Activated B cell treated with CpG ODN at 0.5 μM for 24 hours (primary cell): ENCODE measurements at regions not wholly inside any gene's neighbourhood (a gene's known extent, or its start where the extent isn't known, plus 50 kb on each side); places are given as distances from the start of the nearest gene placed in this dataset.

Source experiments
- ATAC-seq: fragments of 200-7000 bp; cut with Tn5 transposase; one replicate; pipeline ENCODE4 v1.10.0; 2021; ENCODE audit warnings: low read depth, mild to moderate bottlenecking, moderate library complexity
- CTCF ChIA-PET: fragments of 350-600 bp; sonication (Branson Sonifier 250); formaldehyde crosslinking; loops from one replicate; lab custom pipeline; 2021; ENCODE audit warnings: antibody characterized with exemption; lab: Charles Lee
- POLR2A ChIA-PET: fragments of 350-600 bp; sonication (Branson Sonifier 250); formaldehyde crosslinking; loops from one replicate; lab custom pipeline; 2021; ENCODE audit warnings: antibody characterized with exemption; lab: Charles Lee
- DNase-seq: peaks from one replicate; pipeline ENCODE4 v3.0.0; 2022
- H3K27ac Mint-ChIP-seq: one replicate; pipeline ENCODE4 v1.8.0; 2020; ENCODE audit warnings: mixed read lengths
- H3K27me3 Mint-ChIP-seq: one replicate; pipeline ENCODE4 v1.8.0; 2021; ENCODE audit warnings: mixed read lengths
- H3K36me3 Mint-ChIP-seq: one replicate; pipeline ENCODE4 v1.8.0; 2021; ENCODE audit warnings: low read depth, mixed read lengths
- H3K4me1 Mint-ChIP-seq: one replicate; pipeline ENCODE4 v1.8.0; 2021; ENCODE audit warnings: mixed read lengths
- H3K4me3 Mint-ChIP-seq: one replicate; pipeline ENCODE4 v1.8.0; 2020; ENCODE audit warnings: mild to moderate bottlenecking, mixed read lengths
- H3K9me3 Mint-ChIP-seq: one replicate; pipeline ENCODE4 v1.8.0; 2020; ENCODE audit warnings: mixed read lengths
- intact Hi-C: fragments of 100-400 bp; cut with micrococcal nuclease; formaldehyde crosslinking; loops from one replicate; pipeline ENCODE4 v1.15.1; 2024
- TF ChIP-seq, protein P1 (sequence below): fragments of 200-600 bp; IDR thresholded peaks from one replicate; pipeline ENCODE4 v1.8.0; 2022; ENCODE audit warnings: antibody characterized with exemption, mild to moderate bottlenecking

DNA sequence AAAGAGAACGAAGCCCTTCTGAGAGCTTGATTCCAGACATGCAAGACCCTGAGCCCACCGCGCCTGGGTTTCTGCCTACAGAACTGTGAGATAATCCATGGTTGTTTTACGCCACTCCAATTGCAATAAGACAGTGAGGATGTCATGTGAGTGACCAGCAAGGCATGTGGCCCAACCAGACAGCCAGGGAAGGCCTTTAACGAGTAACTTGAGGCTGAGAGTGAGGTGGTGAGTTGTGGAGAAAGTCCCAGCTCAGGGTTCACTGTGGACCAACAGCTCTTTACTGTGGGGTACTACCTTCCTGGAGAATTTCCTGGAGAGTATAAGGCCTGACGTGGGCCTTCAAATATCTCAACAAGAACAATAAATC is 153.9 kb downstream of the ETS2 start:
- ChIA-PET CTCF (no interaction called here), POLR2A (no interaction called here)
- intact Hi-C loops: no loop called here
- H3K4me3 Mint-ChIP-seq: no peak overlapping the region
- no peak overlapping the region for H3K27ac Mint-ChIP-seq
- DNase-seq: no peak
- TF ChIP-seq, protein P1, sequence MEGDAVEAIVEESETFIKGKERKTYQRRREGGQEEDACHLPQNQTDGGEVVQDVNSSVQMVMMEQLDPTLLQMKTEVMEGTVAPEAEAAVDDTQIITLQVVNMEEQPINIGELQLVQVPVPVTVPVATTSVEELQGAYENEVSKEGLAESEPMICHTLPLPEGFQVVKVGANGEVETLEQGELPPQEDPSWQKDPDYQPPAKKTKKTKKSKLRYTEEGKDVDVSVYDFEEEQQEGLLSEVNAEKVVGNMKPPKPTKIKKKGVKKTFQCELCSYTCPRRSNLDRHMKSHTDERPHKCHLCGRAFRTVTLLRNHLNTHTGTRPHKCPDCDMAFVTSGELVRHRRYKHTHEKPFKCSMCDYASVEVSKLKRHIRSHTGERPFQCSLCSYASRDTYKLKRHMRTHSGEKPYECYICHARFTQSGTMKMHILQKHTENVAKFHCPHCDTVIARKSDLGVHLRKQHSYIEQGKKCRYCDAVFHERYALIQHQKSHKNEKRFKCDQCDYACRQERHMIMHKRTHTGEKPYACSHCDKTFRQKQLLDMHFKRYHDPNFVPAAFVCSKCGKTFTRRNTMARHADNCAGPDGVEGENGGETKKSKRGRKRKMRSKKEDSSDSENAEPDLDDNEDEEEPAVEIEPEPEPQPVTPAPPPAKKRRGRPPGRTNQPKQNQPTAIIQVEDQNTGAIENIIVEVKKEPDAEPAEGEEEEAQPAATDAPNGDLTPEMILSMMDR: no peak
- H3K27me3 Mint-ChIP-seq: peaks cover 11% of the 10 kb centered on the region
- ATAC-seq: no peak
- H3K9me3 Mint-ChIP-seq: peaks cover 2% of the 10 kb centered on the region
- no peaks in the 10 kb centered on the region for H3K36me3 Mint-ChIP-seq
- H3K4me1 Mint-ChIP-seq: no peaks in the 10 kb centered on the region

DNA sequence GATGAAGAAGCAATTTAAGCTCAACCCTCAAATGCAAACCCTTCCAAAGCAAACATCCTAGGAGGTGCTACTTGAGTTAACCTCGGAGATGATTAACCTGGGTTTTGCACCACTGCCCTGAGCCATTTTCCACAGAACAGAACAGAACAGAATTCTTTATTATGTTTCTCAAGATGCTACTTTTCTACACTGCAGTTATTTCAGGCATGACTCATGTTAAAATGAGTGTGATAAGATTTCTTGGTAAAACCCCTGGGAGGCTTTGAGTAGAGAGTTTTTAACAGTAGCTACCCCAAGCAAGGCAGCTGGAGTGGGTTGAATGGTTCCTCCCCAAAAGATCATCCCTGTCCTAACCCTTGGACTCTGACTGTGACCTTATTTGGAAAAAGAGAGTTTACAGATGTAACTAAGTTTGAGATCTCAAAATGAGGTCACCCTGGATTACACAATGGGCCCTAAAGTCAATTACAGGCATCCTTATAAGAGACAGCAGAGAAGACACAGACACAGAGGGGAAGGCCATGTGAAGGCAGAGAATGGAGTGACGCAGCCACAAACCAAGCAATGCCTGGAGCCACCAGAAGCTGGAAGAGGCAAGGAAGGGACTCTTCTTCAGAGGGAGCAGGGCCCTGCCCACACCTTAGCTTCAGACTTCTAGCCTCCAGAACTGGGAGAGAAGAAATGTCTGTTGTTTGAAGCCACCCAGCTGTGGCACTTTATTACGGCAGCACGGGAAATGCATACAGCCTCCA is 153.4 kb downstream of the ETS2 start:
- CTCF ChIA-PET: no interaction called here
- Mint-ChIP-seq H3K4me1 (no peaks in the 10 kb centered on the region), H3K27ac (no peak overlapping the region), H3K27me3 (peaks cover 11% of the 10 kb centered on the region), H3K4me3 (no peak overlapping the region), H3K36me3 (no peaks in the 10 kb centered on the region), H3K9me3 (peaks cover 2% of the 10 kb centered on the region)
- POLR2A ChIA-PET: no interaction called here
- DNase-seq (no peak), ATAC-seq (no peak)
- intact Hi-C loops: no loop called here
- TF ChIP-seq, protein P1: no peak

GRCh38 chr21:38958323-38958705 is 152.6 kb downstream of the ETS2 start:
- POLR2A ChIA-PET: no interaction called here
- H3K9me3 Mint-ChIP-seq: peaks cover 2% of the 10 kb centered on the region
- no peak overlapping the region for H3K27ac Mint-ChIP-seq
- peaks cover 15% of the 10 kb centered on the region for H3K27me3 Mint-ChIP-seq
- H3K4me1 Mint-ChIP-seq: no peaks in the 10 kb centered on the region
- ATAC-seq (no peak), DNase-seq (no peak)
- no peak overlapping the region for H3K4me3 Mint-ChIP-seq
- intact Hi-C loops: no loop called here
- CTCF ChIA-PET: no interaction called here
- H3K36me3 Mint-ChIP-seq: no peaks in the 10 kb centered on the region
- TF ChIP-seq, protein P1: no peak

GRCh38 chr21:38957575-38958322 is 152.0 kb downstream of the ETS2 start:
- ChIA-PET CTCF (no interaction called here), POLR2A (no interaction called here)
- H3K4me3 Mint-ChIP-seq: no peak overlapping the region
- no peak for ATAC-seq
- no peak overlapping the region for H3K27ac Mint-ChIP-seq
- intact Hi-C loops: no loop called here
- no peak for DNase-seq
- TF ChIP-seq, protein P1: no peak
- H3K4me1 Mint-ChIP-seq: no peaks in the 10 kb centered on the region
- H3K36me3 Mint-ChIP-seq: no peaks in the 10 kb centered on the region
- H3K27me3 Mint-ChIP-seq: peaks cover 15% of the 10 kb centered on the region
- peaks cover under 1% of the 10 kb centered on the region for H3K9me3 Mint-ChIP-seq

GRCh38 chr21:38956856-38957571 is 151.3 kb downstream of the ETS2 start:
- CTCF ChIA-PET: no interaction called here
- Mint-ChIP-seq H3K9me3 (no peaks in the 10 kb centered on the region), H3K36me3 (no peaks in the 10 kb centered on the region), H3K27ac (no peak overlapping the region), H3K27me3 (peaks cover 15% of the 10 kb centered on the region), H3K4me1 (no peaks in the 10 kb centered on the region), H3K4me3 (no peak overlapping the region)
- ATAC-seq (no peak), DNase-seq (no peak)
- intact Hi-C loops: no loop called here
- TF ChIP-seq, protein P1: no peak
- POLR2A ChIA-PET: no interaction called here
